Right lobe of liver (tissue), 6 donors: ENCODE measurements at regions not wholly inside any gene's neighbourhood (a gene's known extent, or its start where the extent isn't known, plus 50 kb on each side); places are given as distances from the start of the nearest gene placed in this dataset.

ENCODE experiments used
- ATAC-seq, 4 donors: fragments of 200-7000 bp; cut with Tn5 transposase; one replicate each; pipeline ENCODE4 v1.9.1; 2020; ENCODE audit warnings: mild to moderate bottlenecking in 4 of 4, moderate library complexity in 4 of 4
- DNase-seq, 3 donors: peaks; one replicate each; pipeline ENCODE4 v3.0.0-alpha.2; 2020
- H3K27ac ChIP-seq, 3 donors: fragments of 200-600 bp; one replicate each; pipeline ENCODE4 v1.8.0; 2022
- H3K27me3 ChIP-seq, 2 donors: fragments of 200-600 bp; one replicate each; pipeline ENCODE4 v1.8.0; 2022
- H3K36me3 ChIP-seq, 4 donors: fragments of 200-600 bp; sonication (generic) in 1 of 4; one replicate each; pipeline versions ENCODE4 v1.5.1 to v1.8.0; 2017 to 2022; ENCODE audit warnings: control low read depth in 1 of 4
- H3K4me1 ChIP-seq, 4 donors: fragments of 200-600 bp; sonication (generic) in 1 of 4; one replicate each; pipeline versions ENCODE4 v1.5.1 to v1.8.0; 2017 to 2022; ENCODE audit warnings: control low read depth in 1 of 4
- H3K4me3 ChIP-seq, 3 donors: fragments of 200-600 bp; one replicate each; pipeline ENCODE4 v1.8.0; 2022
- H3K9me3 ChIP-seq, 4 donors: fragments of 200-600 bp; sonication (generic) in 1 of 4; one replicate each; pipeline versions ENCODE4 v1.5.1 to v1.8.0; 2017 to 2022; ENCODE audit warnings: control low read depth in 1 of 4
- CTCF ChIP-seq, 4 donors: fragments of 200-600 bp in 3 of 4; fragments of 450-650 bp in 1 of 4; IDR thresholded peaks; one replicate each; pipeline versions ENCODE4 v1.5.1 to v1.8.0; 2016 to 2022; ENCODE audit warnings: antibody characterized with exemption in 4 of 4, mild to moderate bottlenecking in 2 of 4
- POLR2A ChIP-seq: fragments of 450-650 bp; IDR thresholded peaks from one replicate; pipeline ENCODE4 v1.6.1; 2017; ENCODE audit warnings: antibody characterized with exemption, mild to moderate bottlenecking
- WGBS: methylation state at CpG from one replicate; pipeline ENCODE4 v1.1.6; 2018; ENCODE audit warnings: low coverage, low lambda C conversion rate; ENCODE audit not compliant: insufficient coverage; ENCODE audit errors: missing lambda C conversion rate; 5-methylcytosine and 5-hydroxymethylcytosine counted together
- intact Hi-C, 2 donors: fragments of 100-400 bp; cut with DNase I; formaldehyde crosslinking; loops; one replicate each; pipeline versions ENCODE4 v1.11.2 to v1.14.1; 2022
- donor health status: DM: no; HTN: yes; CAD: no.
- donor health status: DM: no; HTN: no; CAD: no.
- donor health status: DM: no; HTN: no; CAD: no.
- donor health status: DM: no; HTN: yes; CAD: no.
- donor health status: DM: no; HTN: yes; CAD: no.

- TF ChIP-seq POLR2A (no peak), CTCF (IDR thresholded peaks at IDR 0.05) (no peak)
- H3K4me1 ChIP-seq = no peaks in the 10 kb centered on the region
- H3K4me3 ChIP-seq = no peak overlapping the region
- no peak overlapping the region for H3K27ac ChIP-seq
- 68% methylated on average over 8 of the region's 9 CpGs for whole genome bisulfite sequencing
- ATAC-seq (no peak), DNase-seq (no peak)
- no peaks in the 10 kb centered on the region for H3K27me3 ChIP-seq
- intact Hi-C loops = no loop called here
- H3K36me3 ChIP-seq = no peaks in the 10 kb centered on the region
- no peaks in the 10 kb centered on the region for H3K9me3 ChIP-seq
Measured at GRCh38 chr3:5270666-5271371, 83.3 kb downstream of the EDEM1 start.

- DNase-seq = no peak
- H3K27me3 ChIP-seq = no peaks in the 10 kb centered on the region
- ATAC-seq = no peak
- no peaks in the 10 kb centered on the region for H3K36me3 ChIP-seq
- 66% methylated on average over 4 of the region's 4 CpGs for WGBS
- no peak overlapping the region for H3K4me3 ChIP-seq
- H3K27ac ChIP-seq = no peak overlapping the region
- no peak for TF ChIP-seq POLR2A
- no peaks in the 10 kb centered on the region for H3K4me1 ChIP-seq
- no peaks in the 10 kb centered on the region for H3K9me3 ChIP-seq
- intact Hi-C loops = no loop called here
Measured at GRCh38 chr3:5271372-5271683, 83.8 kb downstream of the EDEM1 start.

GRCh38 chr3:5272387-5272786 lies 84.9 kb downstream of the EDEM1 start:
- no peak overlapping the region for H3K4me3 ChIP-seq
- DNase-seq (no peak), ATAC-seq (no peak)
- no peaks in the 10 kb centered on the region for H3K9me3 ChIP-seq
- TF ChIP-seq POLR2A = no peak
- TF ChIP-seq CTCF (IDR thresholded peaks at IDR 0.05) = no peak
- intact Hi-C loops = no loop called here
- H3K36me3 ChIP-seq = no peaks in the 10 kb centered on the region
- H3K27ac ChIP-seq = no peak overlapping the region
- H3K27me3 ChIP-seq = no peaks in the 10 kb centered on the region
- 58% methylated on average over 4 of the region's 4 CpGs for WGBS
- H3K4me1 ChIP-seq = no peaks in the 10 kb centered on the region

GRCh38 chr3:5274091-5274490 lies 86.6 kb downstream of the EDEM1 start:
- H3K27ac ChIP-seq = no peak overlapping the region
- no peak for ATAC-seq
- intact Hi-C loops = no loop called here
- TF ChIP-seq POLR2A (no peak), CTCF (IDR thresholded peaks at IDR 0.05) (no peak)
- H3K4me3 ChIP-seq = no peak overlapping the region
- H3K27me3 ChIP-seq = no peaks in the 10 kb centered on the region
- no peaks in the 10 kb centered on the region for H3K9me3 ChIP-seq
- no peaks in the 10 kb centered on the region for H3K4me1 ChIP-seq
- no peaks in the 10 kb centered on the region for H3K36me3 ChIP-seq
- DNase-seq = no peak
- 75% methylated on average over 1 of the region's 1 CpG for WGBS

- DNase-seq = no peak
- 20% methylated on average over 1 of the region's 2 CpGs for WGBS
- intact Hi-C loops = no loop called here
Measured at GRCh38 chr3:5275529-5275928, 88.0 kb downstream of the EDEM1 start.

More at GRCh38 chr3:5275529-5275928, 88.0 kb downstream of the EDEM1 start:
- ATAC-seq = no peak
- H3K27me3 ChIP-seq = no peaks in the 10 kb centered on the region
- no peaks in the 10 kb centered on the region for H3K4me1 ChIP-seq
- no peak overlapping the region for H3K27ac ChIP-seq
- no peaks in the 10 kb centered on the region for H3K36me3 ChIP-seq
- H3K9me3 ChIP-seq = no peaks in the 10 kb centered on the region
- TF ChIP-seq POLR2A = no peak
- TF ChIP-seq CTCF (IDR thresholded peaks at IDR 0.05) = no peak
- H3K4me3 ChIP-seq = no peak overlapping the region
